ENCODE measurements at regions not wholly inside any gene's neighbourhood (a gene's known extent, or its start where the extent isn't known, plus 50 kb on each side); places are given as distances from the start of the nearest gene placed in this dataset.

DNA sequence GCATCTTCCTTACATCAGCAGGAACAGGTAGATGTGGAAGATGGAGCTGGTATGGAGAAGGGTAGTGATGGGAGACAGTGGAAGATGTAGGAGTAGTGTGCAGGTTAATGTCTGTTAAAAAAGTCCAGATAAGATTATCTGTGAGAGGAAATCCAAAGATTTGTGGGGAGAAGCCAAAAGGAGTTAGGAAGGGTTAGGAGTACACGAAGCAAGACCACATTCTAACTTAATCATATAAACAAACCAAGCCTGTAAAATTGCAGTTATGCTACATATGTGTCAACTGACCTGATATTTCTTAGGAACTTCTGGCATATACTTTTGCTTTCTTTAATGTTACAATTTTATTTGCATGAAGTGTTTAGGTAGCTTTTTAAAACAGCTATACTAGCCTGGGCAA, 142.1 kb upstream of the DMRT1 start:
- no peak for DNase-seq (ENCODE audit: low spot score)

DNA sequence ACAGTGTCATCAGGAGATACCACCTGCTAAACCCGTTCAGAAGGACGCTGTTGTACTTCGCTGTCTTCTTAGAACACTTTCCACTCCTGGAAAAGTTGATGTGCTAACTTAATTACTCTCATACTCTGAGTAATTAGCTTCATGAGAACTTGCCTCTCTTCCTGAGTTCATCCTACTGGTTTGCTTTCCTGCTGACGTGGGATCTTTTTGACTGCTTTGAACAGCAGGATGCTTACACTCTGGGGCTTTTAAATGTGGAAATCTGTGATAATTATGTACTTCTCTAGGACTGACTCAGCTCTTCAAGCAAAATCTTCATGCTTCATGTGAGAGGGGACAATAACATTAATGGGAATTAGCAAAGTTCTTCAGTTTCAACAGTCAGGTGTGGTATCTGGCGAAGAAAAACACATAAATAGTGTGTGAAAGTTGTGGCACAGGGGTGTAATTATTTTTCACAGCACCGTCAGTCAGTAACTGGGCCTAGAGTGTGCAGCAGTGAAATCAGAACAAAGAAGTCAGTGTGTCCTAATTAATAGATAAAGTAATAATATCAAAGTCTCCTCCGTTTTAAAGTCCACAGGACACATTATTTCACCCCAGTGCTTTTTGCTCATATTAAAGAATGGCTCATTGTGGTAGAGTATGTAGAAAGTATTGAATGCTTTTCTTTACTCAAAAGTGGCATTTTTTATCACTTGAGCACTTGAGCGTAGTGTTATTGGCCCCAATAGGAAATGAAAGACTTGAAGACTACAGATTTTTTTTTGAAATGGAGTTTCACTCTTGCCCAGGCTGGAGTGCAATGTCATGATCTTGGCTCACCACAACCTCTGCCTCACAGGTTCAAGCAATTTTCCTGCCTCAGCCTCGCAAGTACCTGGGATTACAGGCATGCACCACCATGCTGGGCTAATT, 140.9 kb upstream of the DMRT1 start:
- intact Hi-C loops (cut with DNase I): no loop called here
- DNase-seq (ENCODE audit: low spot score): no peak

More for the DNA sequence above, 142.1 kb upstream of the DMRT1 start:
- intact Hi-C loops (cut with DNase I): loop anchor here (5.0 kb wide), 3 partner anchors 38 to 82 kb away; no protein-coding TSS in a partner anchor

DNA sequence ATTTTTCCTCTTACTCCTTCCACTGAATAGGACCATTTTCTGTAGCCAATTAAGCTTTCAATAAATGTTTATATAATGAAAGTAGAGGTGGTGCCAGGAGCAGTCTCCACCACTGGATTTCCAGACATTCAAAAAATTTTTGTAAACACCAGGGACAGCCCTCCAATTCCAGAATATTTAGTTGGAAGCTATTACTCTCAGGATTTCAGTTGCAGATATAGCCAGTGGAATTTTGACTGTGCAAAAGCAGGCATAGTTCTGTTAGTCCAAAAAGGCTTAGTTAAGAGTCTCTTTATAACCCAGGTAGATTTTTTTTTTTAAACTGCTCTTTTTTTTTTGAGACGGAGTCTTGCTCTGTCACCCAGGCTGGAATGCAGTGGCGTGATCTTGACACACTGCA, 138.1 kb upstream of the DMRT1 start:
- intact Hi-C loops (cut with DNase I): no loop called here
- no peak for DNase-seq (ENCODE audit: low spot score)

DNA sequence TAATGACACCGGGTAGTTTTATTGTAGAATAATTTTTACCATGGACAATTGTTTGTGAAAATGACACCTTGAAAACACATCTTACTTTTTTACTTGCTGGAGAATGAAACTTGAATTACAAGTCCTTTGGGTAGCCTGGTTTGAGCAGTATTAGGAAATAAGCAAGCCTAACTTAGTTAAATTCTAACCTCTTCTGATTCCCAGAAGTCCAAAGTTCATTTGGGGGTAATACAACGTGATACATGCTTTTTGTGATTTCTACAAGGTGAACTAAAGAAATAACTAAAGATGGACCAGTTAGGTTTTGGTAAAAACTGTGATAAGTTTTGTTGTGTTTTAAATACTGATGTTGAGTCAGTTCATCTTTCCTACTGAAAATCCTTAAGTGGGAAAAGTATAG, 135.4 kb upstream of the DMRT1 start:
- no peak for DNase-seq (ENCODE audit: low spot score)
- intact Hi-C loops (cut with DNase I): no loop called here

DNA sequence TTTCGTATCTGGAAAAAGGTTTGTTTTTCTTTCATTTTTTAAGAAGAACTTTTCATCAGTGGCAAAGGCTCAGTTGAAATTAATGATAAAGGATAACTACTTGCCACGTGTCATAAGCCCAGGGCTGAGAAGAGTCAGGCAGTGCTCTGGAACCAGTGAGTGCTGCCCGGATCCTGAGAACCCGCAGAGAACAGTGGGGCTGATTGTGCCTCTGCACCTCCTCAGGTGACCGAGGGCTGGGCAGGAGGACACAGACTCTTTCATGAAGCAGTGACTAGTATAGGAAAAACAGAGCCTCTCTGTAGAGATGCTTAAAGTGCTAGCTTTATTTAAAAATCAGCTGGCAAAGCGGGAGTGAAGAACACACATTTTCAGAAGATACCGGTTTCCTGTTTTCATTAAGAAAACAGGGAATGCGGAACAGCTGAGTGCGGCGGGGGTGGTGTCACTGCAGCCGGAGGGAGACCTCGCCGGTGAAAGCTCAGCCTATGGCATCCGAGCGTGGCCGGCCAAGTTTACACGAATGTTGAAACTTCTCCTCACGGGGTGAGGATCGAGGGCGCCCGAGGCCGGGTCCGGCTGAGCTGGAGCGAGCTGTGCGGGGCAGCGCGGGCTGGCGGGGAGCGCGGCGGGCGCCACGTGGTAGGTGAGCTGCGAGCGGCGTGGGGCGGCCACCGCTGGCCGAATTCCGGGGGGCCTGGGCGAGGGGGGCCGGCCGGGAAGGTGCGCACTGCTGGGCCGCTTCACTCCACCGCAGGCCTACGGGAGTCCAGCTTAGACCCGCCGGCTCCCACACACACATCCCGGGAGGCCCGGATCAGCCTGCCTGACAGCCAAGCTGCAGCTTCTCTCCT, 134.7 kb upstream of the DMRT1 start:
- peak; percentile 91 for DNase-seq (ENCODE audit: low spot score)
- intact Hi-C loops (cut with DNase I): no loop called here

DNA sequence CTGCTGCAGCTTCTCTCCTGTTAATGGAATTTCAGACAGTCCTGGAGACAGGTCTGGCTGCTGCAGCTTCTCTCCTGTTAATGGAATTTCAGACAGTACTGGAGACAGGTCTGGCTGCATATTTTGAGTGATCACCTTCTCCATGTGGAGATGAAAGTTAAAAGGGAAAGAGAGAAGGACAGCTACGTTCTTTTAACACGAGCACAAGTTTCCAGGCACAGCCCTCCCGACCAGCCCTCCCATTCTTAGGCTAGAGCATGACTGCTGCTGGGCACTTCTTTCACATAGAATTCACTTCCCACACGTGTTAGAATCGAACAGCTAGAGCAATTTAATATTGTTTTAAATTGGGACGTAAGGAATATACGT, 133.3 kb upstream of the DMRT1 start:
- intact Hi-C loops (cut with DNase I): no loop called here

DNA sequence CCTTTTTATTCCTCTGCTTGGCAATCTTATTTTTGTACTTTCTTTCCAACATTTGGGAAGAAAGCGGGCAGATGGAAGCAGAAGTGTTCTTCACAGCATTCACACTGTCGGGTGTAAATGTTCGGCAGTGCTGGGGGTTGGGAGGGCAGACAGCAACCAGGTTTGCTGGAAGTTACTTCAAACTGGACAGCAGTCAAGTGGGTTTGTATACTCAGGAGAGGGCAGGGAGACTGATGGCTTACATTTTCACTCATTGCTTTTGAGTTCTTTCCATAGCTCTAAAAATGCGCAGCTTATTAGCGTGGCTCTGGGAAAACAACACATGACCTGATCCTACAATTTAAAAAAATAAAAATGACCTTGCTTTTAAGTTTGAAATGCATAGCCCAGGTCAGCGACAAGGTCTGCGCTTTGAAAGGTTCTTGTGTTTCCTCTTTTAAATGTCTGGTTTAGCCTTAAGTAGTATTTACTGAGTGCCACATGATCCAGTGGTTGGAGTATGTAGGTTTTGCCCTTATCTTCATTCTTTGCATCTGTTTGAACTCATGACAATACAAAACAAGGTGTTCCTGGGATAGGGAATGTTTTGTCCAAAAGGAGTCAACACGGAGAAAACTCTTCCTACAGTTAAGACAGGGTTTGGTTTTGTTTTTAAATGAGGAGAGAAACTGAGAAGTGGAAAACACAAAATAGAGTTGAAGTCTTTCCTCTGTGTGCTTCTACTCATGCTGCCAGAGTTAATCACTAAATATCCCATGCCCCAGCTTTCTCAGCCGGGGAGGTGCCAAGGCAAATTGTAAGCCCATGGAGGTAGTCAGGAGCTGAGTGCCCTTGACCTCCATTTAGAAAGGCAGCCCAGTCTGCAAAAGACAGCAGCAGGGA, 132.7 kb upstream of the DMRT1 start:
- intact Hi-C loops (cut with DNase I): no loop called here

More for the DNA sequence above, 133.3 kb upstream of the DMRT1 start:
- DNase-seq (ENCODE audit: low spot score): no peak

DNA sequence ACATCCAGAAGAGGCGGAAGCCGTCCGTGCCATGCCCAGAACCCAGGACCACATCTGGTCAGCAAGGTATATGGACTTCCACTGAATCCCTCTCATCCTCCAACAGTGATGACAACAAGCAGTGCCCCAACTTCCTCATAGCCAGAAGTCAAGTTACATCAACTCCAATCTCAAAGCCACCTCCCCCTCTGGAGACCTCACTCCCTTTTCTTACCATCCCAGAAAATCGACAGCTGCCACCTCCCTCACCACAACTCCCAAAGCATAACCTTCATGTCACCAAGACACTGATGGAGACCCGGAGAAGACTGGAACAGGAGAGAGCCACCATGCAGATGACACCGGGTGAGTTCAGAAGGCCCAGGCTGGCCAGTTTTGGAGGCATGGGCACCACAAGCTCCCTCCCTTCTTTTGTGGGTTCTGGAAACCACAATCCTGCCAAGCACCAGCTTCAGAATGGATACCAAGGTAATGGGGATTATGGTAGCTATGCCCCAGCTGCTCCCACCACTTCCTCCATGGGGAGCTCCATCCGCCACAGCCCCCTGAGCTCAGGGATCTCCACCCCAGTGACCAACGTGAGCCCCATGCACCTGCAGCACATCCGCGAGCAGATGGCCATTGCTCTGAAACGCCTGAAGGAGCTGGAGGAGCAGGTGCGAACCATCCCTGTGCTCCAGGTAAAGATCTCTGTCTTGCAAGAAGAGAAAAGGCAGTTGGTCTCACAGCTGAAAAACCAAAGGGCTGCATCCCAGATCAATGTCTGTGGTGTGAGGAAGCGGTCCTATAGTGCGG, 130.3 kb upstream of the DMRT1 start:
- intact Hi-C loops (cut with DNase I): no loop called here
- DNase-seq (ENCODE audit: low spot score): no peak

More for the DNA sequence above, 132.7 kb upstream of the DMRT1 start:
- no peak for DNase-seq (ENCODE audit: low spot score)

DNA sequence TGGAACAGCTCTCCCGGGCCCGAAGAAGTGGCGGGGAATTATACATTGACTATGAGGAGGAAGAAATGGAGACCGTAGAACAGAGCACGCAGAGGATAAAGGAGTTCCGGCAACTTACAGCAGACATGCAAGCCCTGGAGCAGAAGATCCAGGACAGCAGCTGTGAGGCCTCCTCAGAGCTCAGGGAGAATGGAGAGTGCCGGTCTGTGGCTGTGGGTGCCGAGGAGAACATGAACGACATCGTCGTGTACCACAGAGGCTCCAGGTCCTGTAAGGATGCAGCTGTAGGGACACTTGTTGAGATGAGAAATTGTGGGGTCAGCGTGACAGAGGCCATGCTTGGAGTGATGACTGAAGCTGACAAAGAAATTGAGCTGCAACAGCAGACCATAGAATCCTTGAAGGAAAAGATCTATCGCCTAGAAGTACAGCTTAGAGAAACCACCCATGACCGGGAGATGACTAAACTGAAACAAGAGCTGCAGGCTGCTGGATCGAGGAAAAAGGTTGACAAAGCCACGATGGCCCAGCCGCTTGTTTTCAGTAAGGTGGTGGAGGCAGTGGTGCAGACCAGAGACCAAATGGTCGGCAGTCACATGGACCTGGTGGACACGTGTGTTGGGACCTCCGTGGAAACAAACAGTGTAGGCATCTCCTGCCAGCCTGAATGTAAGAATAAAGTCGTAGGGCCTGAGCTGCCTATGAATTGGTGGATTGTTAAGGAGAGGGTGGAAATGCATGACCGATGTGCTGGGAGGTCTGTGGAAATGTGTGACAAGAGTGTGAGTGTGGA, 129.5 kb upstream of the DMRT1 start:
- DNase-seq (ENCODE audit: low spot score): no peak

DNA sequence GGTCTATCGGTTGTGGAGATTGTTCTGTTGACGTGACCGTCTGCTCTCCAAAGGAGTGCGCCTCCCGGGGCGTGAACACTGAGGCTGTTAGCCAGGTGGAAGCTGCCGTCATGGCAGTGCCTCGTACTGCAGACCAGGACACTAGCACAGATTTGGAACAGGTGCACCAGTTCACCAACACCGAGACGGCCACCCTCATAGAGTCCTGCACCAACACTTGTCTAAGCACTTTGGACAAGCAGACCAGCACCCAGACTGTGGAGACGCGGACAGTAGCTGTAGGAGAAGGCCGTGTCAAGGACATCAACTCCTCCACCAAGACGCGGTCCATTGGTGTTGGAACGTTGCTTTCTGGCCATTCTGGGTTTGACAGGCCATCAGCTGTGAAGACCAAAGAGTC, 128.9 kb upstream of the DMRT1 start:
- no peak for DNase-seq (ENCODE audit: low spot score)
- intact Hi-C loops (cut with DNase I): no loop called here

More for the DNA sequence above, 129.5 kb upstream of the DMRT1 start:
- intact Hi-C loops (cut with DNase I): no loop called here

DNA sequence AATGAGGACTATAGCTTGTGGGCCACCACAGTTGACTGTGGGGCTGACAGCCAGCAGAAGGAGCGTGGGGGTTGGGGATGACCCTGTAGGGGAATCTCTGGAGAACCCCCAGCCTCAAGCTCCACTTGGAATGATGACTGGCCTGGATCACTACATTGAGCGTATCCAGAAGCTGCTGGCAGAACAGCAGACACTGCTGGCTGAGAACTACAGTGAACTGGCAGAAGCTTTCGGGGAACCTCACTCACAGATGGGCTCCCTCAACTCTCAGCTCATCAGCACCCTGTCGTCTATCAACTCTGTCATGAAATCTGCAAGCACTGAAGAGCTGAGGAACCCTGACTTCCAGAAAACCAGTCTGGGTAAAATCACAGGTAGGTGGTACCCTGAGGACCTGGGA, 128.4 kb upstream of the DMRT1 start:
- intact Hi-C loops (cut with DNase I): no loop called here

DNA sequence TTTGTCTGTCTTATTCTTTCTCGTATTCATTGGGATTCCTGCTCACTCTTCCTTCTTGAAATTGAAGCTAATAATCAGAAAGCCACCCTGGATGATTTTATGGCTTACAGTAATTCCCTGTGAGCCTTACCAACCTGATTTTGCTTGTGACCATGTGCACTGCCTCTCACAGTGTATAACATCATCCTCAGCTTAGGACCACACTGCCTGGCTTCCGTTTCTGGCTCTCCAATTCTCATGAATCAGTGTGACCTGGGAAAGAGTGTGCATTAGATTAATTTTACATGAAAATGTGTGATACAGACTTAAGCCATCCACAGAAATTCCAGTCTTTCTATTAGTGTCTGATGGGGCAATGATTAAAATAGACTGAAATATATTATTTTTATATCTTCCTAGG, 126.8 kb upstream of the DMRT1 start:
- DNase-seq (ENCODE audit: low spot score): no peak
- intact Hi-C loops (cut with DNase I): no loop called here

More for the DNA sequence above, 128.4 kb upstream of the DMRT1 start:
- no peak for DNase-seq (ENCODE audit: low spot score)

DNA sequence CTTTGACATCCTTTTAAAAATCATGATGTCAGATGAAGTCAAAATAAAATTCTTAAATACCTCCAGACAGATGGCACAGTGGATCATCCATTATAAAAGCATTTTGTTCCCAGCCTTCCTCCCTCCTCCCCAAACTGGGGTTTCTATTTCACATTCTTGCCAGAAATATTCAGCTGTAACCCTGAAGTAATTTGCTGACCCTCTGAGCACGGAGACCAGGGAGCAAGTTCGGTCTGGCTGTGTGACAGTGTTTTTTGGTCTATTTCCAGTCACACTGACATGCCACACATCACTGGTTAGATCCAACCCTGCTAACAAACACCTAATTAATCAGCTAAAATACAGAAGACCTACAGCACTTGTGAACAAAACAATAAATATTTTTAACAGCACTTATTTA, 126.2 kb upstream of the DMRT1 start:
- intact Hi-C loops (cut with DNase I): no loop called here
- no peak for DNase-seq (ENCODE audit: low spot score)

DNA sequence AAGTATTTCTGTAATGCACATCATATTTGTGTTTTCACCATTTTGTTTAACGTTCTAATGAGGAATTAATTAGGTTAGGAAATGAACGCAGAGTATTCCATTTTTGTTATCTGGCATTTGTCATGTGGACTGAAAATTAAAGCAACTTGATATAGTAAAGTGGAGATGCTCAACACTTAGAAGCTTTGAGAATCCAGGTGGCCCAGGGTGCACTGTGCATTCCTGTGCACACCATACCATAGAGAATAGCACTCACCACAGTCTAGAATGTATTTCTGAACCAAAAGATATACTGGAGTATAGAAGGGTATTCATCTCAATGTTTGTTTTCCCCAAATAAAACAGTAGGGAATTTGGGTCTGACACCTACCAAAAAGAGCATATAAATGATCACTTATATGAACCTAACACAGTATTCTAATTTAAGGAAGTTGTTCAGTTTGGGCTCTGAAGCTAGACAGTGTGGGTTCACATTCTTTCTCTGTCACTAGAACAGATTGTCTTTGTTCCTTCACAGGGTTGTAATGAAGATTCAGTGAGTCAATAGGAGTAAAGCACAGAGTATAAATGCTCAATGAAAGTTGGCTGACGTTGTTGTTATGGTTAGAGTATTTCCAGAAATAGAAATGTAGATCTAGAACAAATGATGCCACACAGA, 125.6 kb upstream of the DMRT1 start:
- intact Hi-C loops (cut with DNase I): no loop called here
- no peak for DNase-seq (ENCODE audit: low spot score)

DNA sequence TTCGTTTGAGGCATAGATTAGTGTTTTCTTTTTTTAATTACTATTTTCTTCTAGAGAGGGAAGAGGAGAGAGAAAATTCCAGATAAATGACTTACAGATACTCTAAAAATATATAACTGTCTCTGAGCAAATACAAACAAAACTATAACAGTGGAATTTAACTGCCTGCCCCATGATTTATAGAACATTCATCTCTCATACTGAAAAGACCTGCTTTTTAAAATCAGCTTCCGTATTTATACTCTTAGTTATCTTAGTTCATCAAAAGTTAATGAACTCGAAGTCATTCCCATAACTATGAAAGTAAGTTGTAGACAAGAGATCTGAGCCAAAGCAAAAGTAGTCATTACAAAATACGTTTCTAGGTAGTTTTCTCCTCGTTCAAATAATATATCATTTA, 123.8 kb upstream of the DMRT1 start:
- intact Hi-C loops (cut with DNase I): no loop called here
- no peak for DNase-seq (ENCODE audit: low spot score)

DNA sequence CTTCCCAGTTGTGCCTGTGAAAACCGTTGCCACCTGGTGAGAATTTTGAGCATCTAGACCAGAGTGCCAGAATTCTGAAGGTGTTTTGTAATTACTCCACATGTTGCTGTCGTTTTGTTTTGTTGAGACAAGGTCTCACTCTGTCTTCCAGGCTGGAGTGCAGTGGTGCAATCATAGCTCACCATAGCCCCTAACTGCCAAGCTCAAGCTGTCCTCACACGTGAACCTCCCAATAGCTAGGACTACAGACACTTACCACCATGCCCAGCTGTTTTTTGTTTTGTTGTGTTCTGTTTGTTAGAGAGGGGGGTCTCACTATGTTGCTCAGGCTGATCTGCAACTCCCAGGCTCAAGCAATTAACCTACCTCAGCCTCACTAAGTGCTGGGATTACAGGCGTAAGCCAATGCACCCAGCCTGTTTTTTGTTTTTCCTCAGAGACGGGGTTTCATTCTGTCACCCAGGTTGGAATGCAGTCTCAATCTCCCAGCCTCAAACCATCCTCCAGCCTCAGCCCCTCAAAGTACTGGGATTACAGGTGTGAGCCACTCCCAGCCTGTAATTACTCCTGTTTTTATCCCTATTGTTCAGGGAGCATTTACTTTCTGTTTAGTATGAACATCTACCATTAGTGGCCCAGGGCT, 121.1 kb upstream of the DMRT1 start:
- intact Hi-C loops (cut with DNase I): no loop called here
- no peak for DNase-seq (ENCODE audit: low spot score)

DNA sequence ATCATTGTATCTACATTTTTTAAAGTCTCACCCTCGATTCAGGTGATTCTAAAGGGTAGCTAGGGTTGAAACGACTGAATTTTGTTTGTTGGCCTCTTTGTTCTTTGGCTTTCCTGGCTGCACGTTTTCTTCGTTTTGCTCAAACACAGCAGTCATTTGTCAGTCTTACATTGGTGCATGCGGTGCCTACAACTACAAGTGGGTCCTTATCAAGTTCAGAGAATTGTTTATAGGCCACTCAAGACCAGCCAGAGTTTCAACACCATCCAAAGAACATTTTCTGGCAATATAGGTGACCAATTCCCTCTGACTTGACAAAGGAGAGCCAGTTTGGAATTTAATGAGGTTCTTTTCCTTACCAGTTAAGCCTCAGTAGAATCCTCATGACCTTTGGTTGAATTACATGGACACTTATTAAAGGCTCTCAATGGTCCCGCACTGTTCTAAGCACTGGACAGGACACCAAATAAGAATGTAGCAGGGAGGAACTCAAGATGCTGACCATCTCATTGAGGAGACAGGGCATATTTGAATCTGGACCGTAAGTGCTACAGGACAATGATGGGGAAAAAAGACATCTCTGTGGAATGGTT, 119.0 kb upstream of the DMRT1 start:
- intact Hi-C loops (cut with DNase I): no loop called here
- no peak for DNase-seq (ENCODE audit: low spot score)
